Lower lobe of right lung (tissue), 2 donors: ENCODE measurements at regions not wholly inside any gene's neighbourhood (a gene's known extent, or its start where the extent isn't known, plus 50 kb on each side); places are given as distances from the start of the nearest gene placed in this dataset.
A peak's percentile ranks its signal among the peaks of the same experiment; 100 is the strongest.

Source experiments
- ATAC-seq, 2 donors: fragments of 200-7000 bp; cut with Tn5 transposase; one replicate each; pipeline ENCODE4 v1.9.1; 2020 to 2022; ENCODE audit warnings: mild to moderate bottlenecking in 2 of 2, moderate library complexity in 2 of 2
- DNase-seq: peaks from one replicate; pipeline ENCODE4 v3.0.0-alpha.2; 2020
- H3K27ac ChIP-seq: fragments of 200-600 bp; one replicate; pipeline ENCODE4 v1.8.0; 2022
- H3K27me3 ChIP-seq: fragments of 200-600 bp; one replicate; pipeline ENCODE4 v1.8.0; 2022; ENCODE audit warnings: low read depth
- H3K36me3 ChIP-seq: fragments of 200-600 bp; one replicate; pipeline ENCODE4 v1.8.0; 2022; ENCODE audit warnings: mild to moderate bottlenecking
- H3K4me1 ChIP-seq: fragments of 200-600 bp; one replicate; pipeline ENCODE4 v1.8.0; 2022
- H3K4me3 ChIP-seq: fragments of 200-600 bp; one replicate; pipeline ENCODE4 v1.8.0; 2022; ENCODE audit warnings: mild to moderate bottlenecking
- H3K9me3 ChIP-seq: fragments of 200-600 bp; one replicate; pipeline ENCODE4 v1.8.0; 2022
- CTCF ChIP-seq: fragments of 200-600 bp; IDR thresholded peaks from one replicate; pipeline ENCODE4 v1.8.0; 2022; ENCODE audit warnings: antibody characterized with exemption, mild to moderate bottlenecking
- intact Hi-C: fragments of 100-400 bp; cut with DNase I; formaldehyde crosslinking; loops from one replicate; pipeline ENCODE4 v1.11.0; 2022
- donor health status: DM: no; HTN: yes; CAD: no; lungs with severe emphysema.

- ATAC-seq, result peak in 1 of 2 donors; percentile 29
- no peak for DNase-seq
- H3K27ac ChIP-seq, result no peak overlapping the region
Observed at GRCh38 chr3:1578124-1578806, 485.4 kb downstream of the CNTN6 start.

DNA sequence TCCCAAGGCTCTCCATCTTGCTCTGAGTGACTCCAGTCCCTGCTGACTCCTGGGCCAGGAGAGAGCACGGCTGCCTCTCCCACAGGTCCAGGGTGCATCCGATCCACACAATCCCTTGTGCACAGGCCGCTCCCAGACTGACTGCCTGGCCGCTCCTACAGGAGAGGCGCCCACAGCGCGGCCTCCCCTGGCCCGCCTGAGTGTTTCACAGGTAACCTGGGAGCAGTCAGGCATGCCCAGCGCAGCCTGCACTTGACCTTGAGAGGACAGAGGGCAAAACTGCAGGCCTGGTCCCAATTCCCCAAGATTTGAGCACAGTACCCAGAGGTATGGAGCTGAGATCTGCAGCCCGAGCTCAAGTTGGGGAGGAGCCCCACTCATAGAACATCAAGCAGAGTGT is 490.2 kb downstream of the CNTN6 start:
- intact Hi-C loops, result no loop called here
- Histone ChIP-seq H3K4me1 (no peaks in the 10 kb centered on the region), H3K9me3 (no peaks in the 10 kb centered on the region), H3K27ac (no peak overlapping the region), H3K36me3 (no peaks in the 10 kb centered on the region), H3K27me3 (no peaks in the 10 kb centered on the region), H3K4me3 (no peak overlapping the region)
- DNase-seq (no peak), ATAC-seq (peak in 1 of 2 donors; percentile 53)
- TF ChIP-seq CTCF, result no peak

More at GRCh38 chr3:1578124-1578806, 485.4 kb downstream of the CNTN6 start:
- Histone ChIP-seq H3K9me3 (no peaks in the 10 kb centered on the region), H3K4me1 (no peaks in the 10 kb centered on the region), H3K4me3 (no peak overlapping the region), H3K36me3 (no peaks in the 10 kb centered on the region), H3K27me3 (no peaks in the 10 kb centered on the region)
- no peak for TF ChIP-seq CTCF
- intact Hi-C loops, result no loop called here

DNA sequence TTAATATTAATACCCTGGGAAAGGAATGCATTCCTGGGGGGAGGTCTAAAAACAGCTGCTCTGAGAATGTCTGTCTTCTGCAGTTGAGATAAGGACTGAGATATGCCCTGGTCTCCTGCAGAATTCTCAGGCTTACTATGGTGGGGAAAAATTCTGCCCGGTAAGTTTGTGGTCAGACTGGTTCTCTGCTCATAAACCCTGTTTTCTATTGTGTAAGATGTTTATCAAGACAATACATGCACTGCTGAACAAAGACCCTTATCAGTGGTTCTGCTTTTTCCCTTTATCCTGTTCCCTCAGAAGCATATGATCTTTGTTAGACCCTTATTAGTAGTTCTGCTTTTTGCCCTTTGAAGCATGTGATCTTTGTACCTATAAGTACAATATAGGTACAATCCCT is 494.6 kb downstream of the CNTN6 start:
- Histone ChIP-seq H3K4me1 (no peaks in the 10 kb centered on the region), H3K36me3 (no peaks in the 10 kb centered on the region), H3K9me3 (peaks cover 16% of the 10 kb centered on the region), H3K27me3 (no peaks in the 10 kb centered on the region), H3K27ac (no peak overlapping the region), H3K4me3 (no peak overlapping the region)
- TF ChIP-seq CTCF, result no peak
- intact Hi-C loops, result no loop called here
- no peak for DNase-seq
- no peak for ATAC-seq

DNA sequence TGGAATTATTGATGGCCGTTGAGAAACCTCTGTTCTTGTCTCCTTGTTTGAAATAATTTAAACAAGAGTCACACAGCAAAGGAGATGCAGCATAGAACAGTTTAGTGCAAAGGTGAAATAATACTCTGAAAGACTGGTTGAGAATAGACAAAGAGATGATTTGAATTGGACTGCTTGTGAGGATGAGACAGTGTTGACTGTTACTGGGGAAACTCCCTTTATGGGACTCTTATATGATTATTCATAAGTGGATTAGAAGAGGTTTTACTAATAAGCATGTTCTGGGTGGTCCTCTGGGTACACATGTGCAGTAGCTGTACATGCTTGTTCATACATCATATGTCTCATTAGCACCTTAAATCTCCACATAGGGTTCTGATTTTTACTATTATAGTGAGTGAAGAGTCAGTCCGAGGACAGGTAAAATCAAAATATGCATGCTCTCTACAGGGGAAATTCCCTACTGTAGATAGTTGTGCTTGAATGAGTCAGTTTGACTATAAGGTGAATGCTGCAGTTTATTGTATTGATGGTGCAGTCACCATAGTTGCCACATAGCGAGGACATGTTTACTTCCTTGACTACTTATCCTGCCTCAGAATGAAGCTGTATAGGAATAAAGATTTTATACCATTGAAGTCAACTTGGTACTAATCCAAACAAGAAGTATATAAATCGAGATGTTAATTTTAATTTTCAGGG is 498.7 kb downstream of the CNTN6 start:
- Histone ChIP-seq H3K9me3 (peaks cover 16% of the 10 kb centered on the region), H3K36me3 (no peaks in the 10 kb centered on the region), H3K4me3 (no peak overlapping the region), H3K27ac (no peak overlapping the region), H3K4me1 (no peaks in the 10 kb centered on the region), H3K27me3 (no peaks in the 10 kb centered on the region)
- ATAC-seq (no peak), DNase-seq (no peak)
- no peak for TF ChIP-seq CTCF
- intact Hi-C loops, result no loop called here

DNA sequence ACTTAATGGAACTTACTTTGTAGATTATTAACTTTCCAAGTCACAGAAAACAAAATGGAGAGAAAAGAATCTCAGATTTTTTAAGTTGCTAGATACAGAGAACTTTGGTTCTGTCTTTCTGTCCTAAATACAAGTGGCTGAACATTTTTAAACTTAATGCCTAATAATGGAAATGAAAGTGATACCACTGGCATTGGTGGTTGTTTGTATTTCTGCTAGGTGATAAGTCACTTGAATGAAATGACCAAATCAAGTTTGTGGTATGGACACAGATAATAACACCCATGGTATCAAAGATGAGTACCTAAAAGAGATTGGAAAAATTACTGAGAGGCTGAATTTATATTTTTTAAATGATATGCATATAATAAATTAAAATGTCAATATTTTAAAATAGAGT is 502.1 kb downstream of the CNTN6 start:
- DNase-seq (no peak), ATAC-seq (no peak)
- Histone ChIP-seq H3K27ac (no peak overlapping the region), H3K36me3 (no peaks in the 10 kb centered on the region), H3K4me1 (no peaks in the 10 kb centered on the region), H3K4me3 (no peak overlapping the region), H3K9me3 (peaks cover 9% of the 10 kb centered on the region), H3K27me3 (no peaks in the 10 kb centered on the region)
- intact Hi-C loops, result no loop called here
- no peak for TF ChIP-seq CTCF
